ENCODE measurements at regions not wholly inside any gene's neighbourhood (a gene's known extent, or its start where the extent isn't known, plus 50 kb on each side); places are given as distances from the start of the nearest gene placed in this dataset.

GRCh38 chr1:29649189-29650040 is 413.1 kb downstream of the PTPRU start:
- no peak overlapping the region for H3K4me3 ChIP-seq (ENCODE audit: low read depth, low read length)

GRCh38 chr1:29648798-29649188 is 412.5 kb downstream of the PTPRU start:
- H3K4me3 ChIP-seq (ENCODE audit: low read depth, low read length) = no peak overlapping the region

GRCh38 chr1:29648026-29648425 is 411.7 kb downstream of the PTPRU start:
- no peak overlapping the region for H3K4me3 ChIP-seq (ENCODE audit: low read depth, low read length)

- H3K4me3 ChIP-seq (ENCODE audit: low read depth, low read length) = no peak overlapping the region
These were observed 411.3 kb downstream of the PTPRU start for GRCh38 chr1:29647581-29647980.

DNA sequence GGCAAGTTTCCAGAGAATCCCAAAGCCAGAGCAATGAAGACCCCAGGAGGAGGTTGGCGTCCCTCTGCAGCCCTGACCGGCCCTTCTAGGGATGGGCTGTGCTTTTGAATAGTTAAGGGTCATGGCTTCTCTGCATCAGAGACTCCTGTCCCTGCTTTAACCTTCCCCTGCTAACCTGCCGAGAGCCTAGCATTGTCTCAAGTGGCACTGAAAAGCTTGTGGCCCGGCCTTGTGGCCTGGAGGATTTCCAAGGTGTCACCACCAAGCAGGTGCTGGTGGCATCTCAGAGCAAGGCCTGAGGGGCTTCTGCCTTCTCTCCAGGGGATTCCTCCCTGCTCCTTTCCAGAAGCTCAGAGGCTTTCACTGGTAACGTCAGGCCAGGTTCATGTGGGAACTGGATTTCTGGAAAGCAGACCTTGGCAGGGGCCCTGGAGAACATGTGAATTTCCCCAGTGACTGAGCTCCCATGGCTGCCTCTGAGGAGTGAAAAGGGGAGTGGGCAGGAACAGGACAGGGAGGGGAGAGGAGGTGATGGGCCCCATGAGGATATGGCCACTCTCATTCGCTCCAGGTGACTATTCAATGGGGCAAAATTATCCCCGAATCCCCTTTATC is 409.9 kb downstream of the PTPRU start:
- no peak overlapping the region for H3K4me3 ChIP-seq (ENCODE audit: low read depth, low read length)

DNA sequence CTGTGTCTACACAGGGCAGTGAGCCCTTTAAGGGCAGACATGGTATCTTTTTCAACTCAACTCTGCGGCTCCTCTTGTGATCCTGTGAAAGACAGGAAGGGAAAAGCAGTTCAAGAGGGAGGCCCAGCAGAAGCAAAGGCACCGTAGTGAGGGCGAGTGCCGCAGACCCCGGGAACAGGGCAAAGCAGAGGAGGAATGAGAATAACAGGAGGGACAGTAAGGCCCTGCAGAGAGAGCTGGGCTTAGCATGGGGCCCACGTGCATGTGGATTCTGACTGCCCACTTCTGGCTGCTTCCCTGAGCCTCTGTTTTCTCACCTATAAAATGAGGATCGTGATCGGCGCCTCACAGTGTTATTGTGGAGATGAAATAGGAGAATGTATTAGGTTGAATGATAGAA is 409.3 kb downstream of the PTPRU start:
- H3K4me3 ChIP-seq (ENCODE audit: low read depth, low read length) = no peak overlapping the region

DNA sequence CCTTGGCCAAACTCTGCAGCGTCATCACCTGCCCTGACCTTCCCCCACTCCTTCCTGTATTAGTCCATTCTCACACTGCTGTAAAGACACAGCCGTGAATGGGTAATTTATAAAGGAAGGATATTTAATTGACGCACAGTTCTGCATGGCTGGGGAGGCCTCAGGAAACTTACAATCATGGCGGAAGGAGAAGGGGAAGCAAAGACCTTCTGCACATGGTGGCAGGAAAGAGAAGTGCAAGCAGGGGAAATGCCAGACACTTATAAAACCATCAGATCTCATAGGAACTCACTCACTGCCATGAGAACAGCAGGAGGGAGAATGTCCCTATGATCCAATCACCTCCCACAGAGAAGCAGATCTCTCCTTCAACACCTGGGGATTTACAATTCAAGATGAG is 408.5 kb downstream of the PTPRU start:
- no peak overlapping the region for H3K4me3 ChIP-seq (ENCODE audit: low read depth, low read length)

DNA sequence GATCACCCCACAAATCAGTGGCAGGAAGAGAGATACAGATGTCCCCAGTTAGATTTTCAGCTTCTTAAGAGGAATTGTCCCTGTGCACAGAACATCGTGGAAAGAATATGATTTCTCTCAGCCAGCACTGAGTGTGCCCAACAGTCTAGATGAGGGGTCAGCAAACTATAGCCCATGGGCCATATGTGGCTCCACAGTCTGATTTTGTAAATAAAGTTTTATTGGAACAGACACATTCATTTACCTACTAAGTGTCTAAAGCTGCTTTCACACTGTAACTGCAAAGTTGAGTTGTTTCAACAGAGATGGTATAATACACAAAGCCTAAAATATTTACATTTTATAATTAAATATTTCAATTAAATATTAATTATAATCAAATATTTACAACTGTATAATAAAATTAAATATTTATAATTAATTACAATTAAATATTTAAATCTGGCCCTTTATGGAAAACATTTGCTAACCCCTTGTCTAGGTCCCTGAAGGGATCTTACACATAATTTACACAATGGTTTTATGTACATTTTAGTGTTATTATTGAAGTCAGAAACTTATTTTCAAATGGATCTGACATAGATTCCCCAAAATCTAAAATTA is 407.6 kb downstream of the PTPRU start:
- H3K4me3 ChIP-seq (ENCODE audit: low read depth, low read length) = no peak overlapping the region

GRCh38 chr1:29643281-29643680 is 407.0 kb downstream of the PTPRU start:
- no peak overlapping the region for H3K4me3 ChIP-seq (ENCODE audit: low read depth, low read length)

DNA sequence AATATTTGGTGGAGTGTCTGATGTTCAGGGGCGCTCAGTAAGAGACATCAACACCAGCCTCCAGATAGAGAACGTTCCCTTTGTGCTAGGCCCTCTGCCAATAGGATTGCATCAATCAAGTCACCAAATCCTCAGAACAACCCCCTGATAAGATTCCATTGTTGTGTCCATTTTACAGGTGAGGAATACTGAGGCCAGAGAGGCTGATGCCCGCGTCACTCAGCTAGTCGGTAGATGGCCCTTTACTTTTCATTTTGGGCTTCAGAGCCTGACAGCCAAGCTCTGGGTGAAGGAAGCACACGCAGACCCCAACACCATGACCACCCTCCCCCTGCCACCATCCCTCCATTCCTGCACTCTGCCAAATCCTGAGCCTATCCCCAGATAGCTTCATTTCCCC is 406.2 kb downstream of the PTPRU start:
- no peak overlapping the region for H3K4me3 ChIP-seq (ENCODE audit: low read depth, low read length)

- no peak overlapping the region for H3K4me3 ChIP-seq (ENCODE audit: low read depth, low read length)
These were observed 405.6 kb downstream of the PTPRU start for GRCh38 chr1:29641921-29642320.

GRCh38 chr1:29640428-29640785 is 404.1 kb downstream of the PTPRU start:
- no peak overlapping the region for H3K4me3 ChIP-seq (ENCODE audit: low read depth, low read length)

- no peak overlapping the region for H3K4me3 ChIP-seq (ENCODE audit: low read depth, low read length)
These were observed 403.6 kb downstream of the PTPRU start for GRCh38 chr1:29639741-29640427.

GRCh38 chr1:29639156-29639736 is 402.9 kb downstream of the PTPRU start:
- H3K4me3 ChIP-seq (ENCODE audit: low read depth, low read length) = no peak overlapping the region

DNA sequence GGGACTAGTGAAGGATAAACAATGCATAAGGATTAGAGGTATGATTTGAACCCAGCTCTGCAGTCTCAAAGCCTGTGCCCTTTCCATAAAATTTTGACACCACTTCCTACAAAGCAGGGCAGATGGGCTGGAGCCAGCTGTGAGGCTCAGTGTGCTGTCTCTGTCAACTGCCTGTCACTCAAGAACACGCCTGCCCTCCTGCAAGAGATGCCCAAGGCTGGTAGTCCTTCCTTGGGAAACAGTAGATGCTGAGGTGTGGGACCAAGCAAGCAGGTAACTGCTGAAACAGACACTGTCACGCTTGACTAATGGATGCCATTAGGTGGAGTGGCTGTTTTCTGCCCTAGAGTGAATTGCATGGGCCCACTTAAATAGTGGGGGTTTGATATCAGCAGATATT is 402.0 kb downstream of the PTPRU start:
- H3K4me3 ChIP-seq (ENCODE audit: low read depth, low read length) = no peak overlapping the region

- H3K4me3 ChIP-seq (ENCODE audit: low read depth, low read length) = no peak overlapping the region
These were observed 400.6 kb downstream of the PTPRU start for GRCh38 chr1:29636936-29637335.

DNA sequence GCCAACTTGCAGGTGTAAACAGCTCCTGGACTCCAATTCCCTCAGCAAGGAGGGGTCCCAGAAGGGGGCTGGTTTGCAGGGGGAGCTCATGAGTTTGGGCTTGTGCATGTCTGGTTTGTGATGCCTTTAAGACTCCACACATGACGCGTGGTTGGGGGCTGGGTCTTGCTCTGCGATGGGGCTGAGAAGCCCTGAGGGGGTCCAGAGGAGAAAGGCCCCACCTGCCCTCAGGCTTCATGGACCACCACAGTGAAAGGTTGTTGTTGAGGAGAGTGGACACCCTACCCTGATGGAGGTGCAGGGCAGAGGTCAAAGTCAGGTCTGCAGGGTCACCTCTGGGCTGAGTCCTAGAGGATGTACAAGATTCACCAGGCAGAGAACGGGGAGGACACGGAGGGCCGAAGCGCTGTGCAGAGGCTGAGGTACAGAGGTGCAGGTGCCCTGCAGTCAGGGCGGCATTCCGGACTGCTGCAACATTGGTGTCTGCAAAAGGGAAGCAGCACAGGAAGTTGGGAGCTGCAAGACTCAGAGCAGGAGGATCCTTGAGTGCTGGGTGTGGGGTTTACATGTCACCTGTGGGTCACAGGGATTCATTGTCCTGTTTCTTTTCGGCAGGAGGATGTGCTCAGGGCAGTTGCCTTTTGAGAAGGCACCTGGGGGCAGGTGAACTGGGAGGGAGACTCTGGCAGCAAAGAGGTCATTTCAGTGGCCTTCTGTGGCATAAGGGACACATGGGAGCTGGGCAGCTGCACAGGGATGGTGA is 399.4 kb downstream of the PTPRU start:
- no peak overlapping the region for H3K4me3 ChIP-seq (ENCODE audit: low read depth, low read length)

- H3K4me3 ChIP-seq (ENCODE audit: low read depth, low read length) = no peak overlapping the region
These were observed 398.5 kb downstream of the PTPRU start for GRCh38 chr1:29634746-29635335.

GRCh38 chr1:29634324-29634723 is 398.0 kb downstream of the PTPRU start:
- no peak overlapping the region for H3K4me3 ChIP-seq (ENCODE audit: low read depth, low read length)

- no peak overlapping the region for H3K4me3 ChIP-seq (ENCODE audit: low read depth, low read length)
These were observed 397.4 kb downstream of the PTPRU start for GRCh38 chr1:29633771-29634170.

Measured in iPS-11a (cell line).